GM13977 (cell line): ENCODE measurements at regions not wholly inside any gene's neighbourhood (a gene's known extent, or its start where the extent isn't known, plus 50 kb on each side); places are given as distances from the start of the nearest gene placed in this dataset.
A peak's percentile ranks its signal among the peaks of the same experiment; 100 is the strongest.
"Not testable (repeated sequence)": the region's sequence is repeated elsewhere in the genome, so short reads cannot be mapped to it uniquely, and the experiment has no call there.

ENCODE experiments used
- DNase-seq: peaks from one replicate; pipeline ENCODE4 v3.0.0; 2012; ENCODE audit warnings: low spot score
- CTCF ChIP-seq: IDR thresholded peaks from 2 replicates; pipeline ENCODE4 v1.5.1; 2012; ENCODE audit warnings: mild to moderate bottlenecking, control low read depth; ENCODE audit not compliant: insufficient read depth; ENCODE audit errors: extremely low read depth, missing control alignments
- in situ Hi-C: fragments of 300-500 bp; cut with MboI; formaldehyde crosslinking; loops from one replicate; pipeline ENCODE4 v1.12.0; 2022; ENCODE audit warnings: low sequenced_read_pairs, low pct_unique_long_range_greater_than_20kb, mixed read lengths, inconsistent platforms; ENCODE audit not compliant: unreplicated experiment

DNA sequence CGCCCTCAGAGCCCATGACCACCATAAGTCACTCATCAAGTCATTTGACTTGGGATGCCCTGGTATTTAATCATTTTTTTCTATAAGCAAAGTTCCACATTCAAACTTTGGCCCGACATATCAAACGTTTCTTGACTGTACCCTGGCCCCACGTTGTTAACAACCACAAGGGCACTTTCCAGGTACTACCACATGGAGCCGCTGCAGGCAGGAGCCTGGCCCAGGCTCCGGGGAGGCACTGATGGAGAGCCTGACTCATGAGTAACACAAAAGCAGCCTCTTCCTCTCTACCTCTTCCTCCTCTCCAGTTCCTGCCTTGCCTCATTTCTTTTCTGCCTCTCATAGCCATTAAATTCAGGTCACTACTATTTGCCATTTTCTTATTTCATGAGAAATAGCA is 95.9 kb upstream of the ADORA2B start:
- peak; percentile 9 for DNase-seq
- peak; percentile 46 for TF ChIP-seq CTCF
- in situ Hi-C loops, result loop anchor here (25.0 kb wide), 1 partner anchor 138 kb away; the partner anchor contains the start of genes TTC19 and ZSWIM7

GRCh38 chr17:15850071-15850470 is 94.9 kb upstream of the ADORA2B start:
- in situ Hi-C loops, DNase-seq: not testable (repeated sequence)

GRCh38 chr17:15850687-15851086 is 94.2 kb upstream of the ADORA2B start:
- in situ Hi-C loops, DNase-seq: not testable (repeated sequence)

- DNase-seq, in situ Hi-C loops: not testable (repeated sequence)
Measured at GRCh38 chr17:15852863-15853262, 92.1 kb upstream of the ADORA2B start.

DNA sequence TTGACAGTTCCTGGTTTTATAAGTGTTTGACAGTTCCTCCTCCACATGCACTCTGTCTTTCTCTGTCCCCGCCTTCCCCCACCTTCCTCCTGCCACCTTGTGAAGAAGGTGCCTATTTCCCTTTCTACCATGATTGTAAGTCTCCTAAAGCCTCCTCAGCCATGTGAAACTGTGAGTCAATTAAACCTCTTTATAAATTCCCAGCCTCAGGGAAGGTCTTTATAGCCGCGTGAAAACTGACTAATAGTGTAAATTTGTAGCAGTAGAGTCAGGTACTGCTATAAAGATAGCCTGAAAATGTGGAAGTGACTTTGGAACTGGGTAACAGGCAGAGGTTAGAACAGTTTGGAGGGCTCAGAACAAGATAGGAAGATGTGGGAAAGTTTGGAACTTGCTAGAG is 88.7 kb upstream of the ADORA2B start:
- DNase-seq, in situ Hi-C loops: not testable (repeated sequence)

DNA sequence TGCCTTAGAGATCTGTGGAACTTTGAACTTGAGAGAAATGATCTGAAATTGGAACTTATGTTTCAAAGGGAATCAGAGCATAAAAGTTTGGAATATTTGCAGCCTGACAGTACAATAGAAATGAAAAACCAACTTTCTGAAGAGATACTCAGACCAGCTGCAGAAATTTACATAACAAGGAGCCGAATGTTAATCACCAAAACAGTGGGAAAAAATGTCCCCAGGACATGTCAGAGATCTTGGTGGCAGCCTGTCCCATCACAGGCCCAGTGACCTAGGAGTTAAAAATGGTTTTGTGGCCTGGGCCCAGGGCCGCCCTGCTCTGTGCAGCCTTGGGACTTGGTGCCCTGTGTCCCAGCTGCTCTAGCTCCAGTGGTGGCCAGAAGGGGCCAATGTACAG is 88.2 kb upstream of the ADORA2B start:
- in situ Hi-C loops, DNase-seq: not testable (repeated sequence)

GRCh38 chr17:15858082-15858481 is 86.8 kb upstream of the ADORA2B start:
- in situ Hi-C loops, result not testable (repeated sequence)

GRCh38 chr17:15860774-15861173 is 84.2 kb upstream of the ADORA2B start:
- in situ Hi-C loops, DNase-seq: not testable (repeated sequence)

More at GRCh38 chr17:15858082-15858481, 86.8 kb upstream of the ADORA2B start:
- DNase-seq, result not testable (repeated sequence)

DNA sequence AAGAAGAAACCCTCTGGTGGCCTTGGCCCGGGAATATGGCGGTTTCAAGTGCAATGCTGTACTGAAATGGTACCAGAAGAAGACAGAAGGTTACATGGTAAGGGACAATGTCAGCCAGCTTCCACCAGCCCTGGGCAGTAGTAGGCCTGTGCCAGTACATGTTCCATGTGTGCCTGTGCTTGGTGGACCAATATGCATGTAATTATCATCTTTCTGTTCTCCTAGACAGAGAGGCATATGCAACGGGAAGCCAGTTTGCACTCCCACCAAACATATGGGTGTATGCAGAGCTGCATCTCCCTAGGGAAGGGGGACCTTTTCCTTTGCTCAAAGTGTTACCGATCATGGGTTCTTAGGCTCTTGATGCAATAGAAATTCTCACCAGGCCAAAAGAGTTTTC is 80.9 kb upstream of the ADORA2B start:
- in situ Hi-C loops, DNase-seq: not testable (repeated sequence)

GRCh38 chr17:15864472-15864871 is 80.5 kb upstream of the ADORA2B start:
- in situ Hi-C loops, DNase-seq: not testable (repeated sequence)

DNA sequence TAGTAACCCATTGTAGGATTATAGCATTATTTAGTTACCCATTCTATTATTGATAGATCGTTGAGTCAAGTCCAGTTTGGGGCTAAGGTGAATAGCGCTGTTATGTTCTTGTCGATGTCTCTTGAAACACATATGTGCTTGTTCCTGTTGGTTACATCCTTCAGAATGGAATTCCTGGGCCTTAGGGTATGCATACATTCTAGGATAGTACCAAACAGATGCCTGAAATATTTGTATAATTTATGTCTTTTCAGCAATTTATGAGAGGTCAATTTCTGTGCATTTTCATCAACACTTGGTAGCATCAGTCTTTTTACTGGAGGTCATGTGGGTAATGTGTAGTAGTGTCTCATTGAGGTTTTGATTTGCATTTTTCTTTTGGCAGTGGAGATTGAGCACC is 78.9 kb upstream of the ADORA2B start:
- in situ Hi-C loops, DNase-seq: not testable (repeated sequence)

- in situ Hi-C loops, DNase-seq: not testable (repeated sequence)
Measured at GRCh38 chr17:15867331-15867730, 77.6 kb upstream of the ADORA2B start.

GRCh38 chr17:15869868-15870267 is 75.1 kb upstream of the ADORA2B start:
- in situ Hi-C loops, DNase-seq: not testable (repeated sequence)

GRCh38 chr17:15872677-15873076 is 72.3 kb upstream of the ADORA2B start:
- DNase-seq, in situ Hi-C loops: not testable (repeated sequence)

- in situ Hi-C loops, result not testable (repeated sequence)
Measured at GRCh38 chr17:15877882-15878500, 66.9 kb upstream of the ADORA2B start.

More at GRCh38 chr17:15877882-15878500, 66.9 kb upstream of the ADORA2B start:
- DNase-seq, result not testable (repeated sequence)
